SH-SY5Y (cell line): ENCODE measurements at regions not wholly inside any gene's neighbourhood (a gene's known extent, or its start where the extent isn't known, plus 50 kb on each side); places are given as distances from the start of the nearest gene placed in this dataset.

Source experiments
- GATA2 ChIP-seq: IDR thresholded peaks from 2 replicates; pipeline ENCODE4 v1.6.1; 2011; ENCODE audit warnings: mild to moderate bottlenecking, low read depth, low read length
- GATA3 ChIP-seq: IDR thresholded peaks from 2 replicates; pipeline ENCODE4 v1.6.1; 2011; ENCODE audit warnings: low read depth, mild to moderate bottlenecking, low read length, moderate library complexity

DNA sequence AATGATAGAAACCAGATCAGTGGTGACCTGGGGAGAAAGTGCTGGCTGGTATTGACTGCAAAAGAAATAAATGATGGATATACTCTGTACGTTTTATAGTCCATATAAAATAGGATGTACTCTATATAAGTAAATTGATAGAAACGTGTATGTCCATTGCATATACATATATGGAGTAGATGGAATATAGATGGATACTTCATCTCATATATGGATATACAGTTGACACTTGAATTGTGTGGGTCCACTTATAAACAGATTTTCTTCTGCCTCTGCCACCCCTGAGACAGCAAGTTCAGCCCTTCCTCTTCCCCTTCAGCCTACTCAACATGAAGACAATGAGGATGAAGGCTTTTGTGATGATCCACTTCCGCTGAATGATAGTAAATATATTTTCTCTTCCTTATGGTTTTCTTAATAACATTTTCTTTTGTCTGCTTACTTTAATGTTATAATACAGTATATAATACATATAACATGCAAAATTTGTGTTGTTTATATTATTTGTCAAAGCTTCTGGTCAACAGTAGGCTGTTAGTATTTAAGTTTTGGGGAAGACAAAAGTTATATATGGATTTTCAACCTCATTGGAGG is 76.1 kb upstream of the MYCN start:
- TF ChIP-seq GATA2 (no peak), GATA3 (no peak)
